Osteoblast (primary cell): ENCODE measurements at regions not wholly inside any gene's neighbourhood (a gene's known extent, or its start where the extent isn't known, plus 50 kb on each side); places are given as distances from the start of the nearest gene placed in this dataset.

ENCODE experiments used
- DNase-seq: peaks from one replicate; pipeline ENCODE4 v3.0.0; 2011; ENCODE audit warnings: low spot score, mixed read lengths; ENCODE audit not compliant: insufficient read length; ENCODE audit errors: missing footprints
- H2AFZ ChIP-seq: 2 replicates; pipeline ENCODE4 v1.6.0; 2011; ENCODE audit warnings: mild to moderate bottlenecking, low read length
- H3K27ac ChIP-seq: 2 replicates; pipeline ENCODE4 v1.5.1; 2011; ENCODE audit warnings: mild to moderate bottlenecking, low read depth, low read length, moderate library complexity
- H3K27me3 ChIP-seq: 2 replicates; pipeline ENCODE4 v1.6.0; 2012; ENCODE audit warnings: mild to moderate bottlenecking, control low read depth, inconsistent platforms, low read length, moderate library complexity; ENCODE audit not compliant: insufficient read depth
- H3K36me3 ChIP-seq: 2 replicates; pipeline ENCODE4 v1.5.1; 2011; ENCODE audit warnings: mild to moderate bottlenecking, low read length, control low read depth, moderate library complexity; ENCODE audit not compliant: insufficient read depth
- H3K4me1 ChIP-seq: 2 replicates; pipeline ENCODE4 v1.5.1; 2011; ENCODE audit warnings: mild to moderate bottlenecking, low read length, control low read depth, moderate library complexity; ENCODE audit not compliant: insufficient read depth
- H3K4me2 ChIP-seq: 2 replicates; pipeline ENCODE4 v1.6.0; 2011; ENCODE audit warnings: mild to moderate bottlenecking, low read length; ENCODE audit not compliant: insufficient read depth
- H3K4me3 ChIP-seq: fragments of 200-600 bp; sonication (generic); 3 replicates; pipeline ENCODE4 v1.5.1; 2012; ENCODE audit warnings: mild to moderate bottlenecking, low read length, inconsistent platforms; ENCODE audit not compliant: insufficient read depth
- H3K79me2 ChIP-seq: 2 replicates; pipeline ENCODE4 v1.6.0; 2012; ENCODE audit warnings: mild to moderate bottlenecking, low read length, control low read depth, inconsistent platforms; ENCODE audit not compliant: insufficient read depth
- H3K9me3 ChIP-seq: 2 replicates; pipeline ENCODE4 v1.5.1; 2011; ENCODE audit warnings: low read depth, low read length, control low read depth
- H4K20me1 ChIP-seq: 2 replicates; pipeline ENCODE4 v1.6.0; 2012; ENCODE audit warnings: mild to moderate bottlenecking, low read length, control low read depth; ENCODE audit not compliant: insufficient read depth
- CTCF ChIP-seq: IDR thresholded peaks from 2 replicates; pipeline ENCODE4 v1.5.1; 2011; ENCODE audit warnings: mild to moderate bottlenecking, low read depth, low read length, moderate library complexity; ENCODE audit errors: extremely low read depth

- no peaks in the 10 kb centered on the region for H3K4me1 ChIP-seq
- TF ChIP-seq CTCF: no peak
- H4K20me1 ChIP-seq: no peaks in the 10 kb centered on the region
Observed at GRCh38 chr13:84985860-84986259, 813.4 kb downstream of the SLITRK6 start.

GRCh38 chr13:84983321-84983720 is 815.9 kb downstream of the SLITRK6 start:
- H3K4me2 ChIP-seq: no peak overlapping the region

More at GRCh38 chr13:84985860-84986259, 813.4 kb downstream of the SLITRK6 start:
- no peak overlapping the region for H3K4me2 ChIP-seq
- no peak overlapping the region for H3K27ac ChIP-seq
- peaks cover 3% of the 10 kb centered on the region for H3K9me3 ChIP-seq
- H3K36me3 ChIP-seq: no peaks in the 10 kb centered on the region
- no peak overlapping the region for H2AFZ ChIP-seq
- DNase-seq: no peak
- H3K79me2 ChIP-seq: no peaks in the 10 kb centered on the region
- H3K4me3 ChIP-seq: no peak overlapping the region
- no peaks in the 10 kb centered on the region for H3K27me3 ChIP-seq

GRCh38 chr13:84980571-84980970 is 818.6 kb downstream of the SLITRK6 start:
- peaks cover 3% of the 10 kb centered on the region for H3K9me3 ChIP-seq
- no peaks in the 10 kb centered on the region for H3K4me1 ChIP-seq
- no peak overlapping the region for H3K4me2 ChIP-seq
- no peak overlapping the region for H2AFZ ChIP-seq
- H3K4me3 ChIP-seq: no peak overlapping the region
- H4K20me1 ChIP-seq: no peaks in the 10 kb centered on the region
- DNase-seq: no peak
- H3K27me3 ChIP-seq: no peaks in the 10 kb centered on the region
- no peak overlapping the region for H3K27ac ChIP-seq
- H3K36me3 ChIP-seq: no peaks in the 10 kb centered on the region
- no peak for TF ChIP-seq CTCF
- no peaks in the 10 kb centered on the region for H3K79me2 ChIP-seq

More at GRCh38 chr13:84983321-84983720, 815.9 kb downstream of the SLITRK6 start:
- Histone ChIP-seq H3K27me3 (no peaks in the 10 kb centered on the region), H3K27ac (no peak overlapping the region), H3K4me3 (no peak overlapping the region), H3K79me2 (no peaks in the 10 kb centered on the region), H3K36me3 (no peaks in the 10 kb centered on the region), H4K20me1 (no peaks in the 10 kb centered on the region), H2AFZ (no peak overlapping the region), H3K9me3 (peaks cover 3% of the 10 kb centered on the region), H3K4me1 (no peaks in the 10 kb centered on the region)
- no peak for TF ChIP-seq CTCF
- no peak for DNase-seq

- Histone ChIP-seq H3K27me3 (no peaks in the 10 kb centered on the region), H3K4me1 (no peaks in the 10 kb centered on the region), H3K36me3 (no peaks in the 10 kb centered on the region), H3K4me2 (no peak overlapping the region), H2AFZ (no peak overlapping the region), H3K79me2 (no peaks in the 10 kb centered on the region), H3K27ac (no peak overlapping the region), H3K4me3 (no peak overlapping the region), H3K9me3 (no peaks in the 10 kb centered on the region), H4K20me1 (no peaks in the 10 kb centered on the region)
- DNase-seq: no peak
- no peak for TF ChIP-seq CTCF
Observed at GRCh38 chr13:84978851-84979250, 820.4 kb downstream of the SLITRK6 start.
